ENCODE measurements at regions not wholly inside any gene's neighbourhood (a gene's known extent, or its start where the extent isn't known, plus 50 kb on each side); places are given as distances from the start of the nearest gene placed in this dataset.
A peak's percentile ranks its signal among the peaks of the same experiment; 100 is the strongest.

DNA sequence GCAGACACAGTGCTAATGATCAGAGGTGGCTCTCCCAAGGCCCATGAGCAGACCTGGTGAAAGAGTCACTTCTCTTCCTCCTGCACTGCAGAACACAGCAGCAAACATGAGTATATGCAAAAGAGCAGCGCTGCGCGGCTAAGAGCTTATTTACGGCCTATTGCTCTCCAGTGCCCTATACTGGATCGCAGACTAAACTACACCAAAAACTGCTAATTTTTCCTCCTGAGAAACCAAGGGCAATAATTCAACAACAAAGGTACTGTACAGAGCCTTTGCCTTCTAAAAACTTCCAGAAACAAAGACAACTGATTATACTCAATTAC, 702.5 kb downstream of the ARAP2 start:
- DNase-seq (ENCODE audit: low read depth in 1 of 2, low spot score in 1 of 2): no peak
- no peak overlapping the region for H3K27ac ChIP-seq
- no peaks in the 10 kb centered on the region for H3K9me3 ChIP-seq (ENCODE audit: low read depth)
- H3K36me3 ChIP-seq: no peaks in the 10 kb centered on the region
- no peaks in the 10 kb centered on the region for H3K4me1 ChIP-seq (ENCODE audit: low read depth)
- H3K27me3 ChIP-seq: no peaks in the 10 kb centered on the region
- no peak overlapping the region for H3K4me3 ChIP-seq
- TF ChIP-seq, protein P1, sequence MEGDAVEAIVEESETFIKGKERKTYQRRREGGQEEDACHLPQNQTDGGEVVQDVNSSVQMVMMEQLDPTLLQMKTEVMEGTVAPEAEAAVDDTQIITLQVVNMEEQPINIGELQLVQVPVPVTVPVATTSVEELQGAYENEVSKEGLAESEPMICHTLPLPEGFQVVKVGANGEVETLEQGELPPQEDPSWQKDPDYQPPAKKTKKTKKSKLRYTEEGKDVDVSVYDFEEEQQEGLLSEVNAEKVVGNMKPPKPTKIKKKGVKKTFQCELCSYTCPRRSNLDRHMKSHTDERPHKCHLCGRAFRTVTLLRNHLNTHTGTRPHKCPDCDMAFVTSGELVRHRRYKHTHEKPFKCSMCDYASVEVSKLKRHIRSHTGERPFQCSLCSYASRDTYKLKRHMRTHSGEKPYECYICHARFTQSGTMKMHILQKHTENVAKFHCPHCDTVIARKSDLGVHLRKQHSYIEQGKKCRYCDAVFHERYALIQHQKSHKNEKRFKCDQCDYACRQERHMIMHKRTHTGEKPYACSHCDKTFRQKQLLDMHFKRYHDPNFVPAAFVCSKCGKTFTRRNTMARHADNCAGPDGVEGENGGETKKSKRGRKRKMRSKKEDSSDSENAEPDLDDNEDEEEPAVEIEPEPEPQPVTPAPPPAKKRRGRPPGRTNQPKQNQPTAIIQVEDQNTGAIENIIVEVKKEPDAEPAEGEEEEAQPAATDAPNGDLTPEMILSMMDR (IDR thresholded peaks at IDR 0.05; ENCODE audit: low read depth, low read length): no peak

DNA sequence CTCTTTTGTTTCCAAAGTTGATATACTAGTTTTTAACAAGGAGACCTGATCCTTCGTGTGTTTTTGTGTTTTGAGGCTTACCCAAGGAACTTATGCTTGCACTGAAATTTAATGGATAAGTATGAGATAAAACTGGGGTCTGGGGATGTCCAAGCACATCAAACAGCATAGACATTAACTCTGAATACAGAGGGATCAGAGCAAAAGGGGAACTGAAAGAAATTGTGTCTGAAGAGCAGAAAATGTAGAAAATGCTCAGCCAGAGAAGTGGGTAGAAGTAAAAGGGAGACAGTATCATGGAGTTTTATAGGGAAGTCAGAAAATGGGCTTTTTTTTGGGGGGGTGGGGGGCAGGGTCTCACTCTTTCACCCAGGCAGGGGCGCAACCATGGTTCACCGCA, 695.4 kb downstream of the ARAP2 start:
- H3K4me1 ChIP-seq (ENCODE audit: low read depth): no peaks in the 10 kb centered on the region
- no peaks in the 10 kb centered on the region for H3K27me3 ChIP-seq
- DNase-seq (ENCODE audit: low read depth in 1 of 2, low spot score in 1 of 2): no peak
- H3K4me3 ChIP-seq: no peak overlapping the region
- H3K27ac ChIP-seq: no peak overlapping the region
- H3K36me3 ChIP-seq: no peaks in the 10 kb centered on the region
- no peaks in the 10 kb centered on the region for H3K9me3 ChIP-seq (ENCODE audit: low read depth)
- TF ChIP-seq, protein P1 (IDR thresholded peaks at IDR 0.05; ENCODE audit: low read depth, low read length): no peak

DNA sequence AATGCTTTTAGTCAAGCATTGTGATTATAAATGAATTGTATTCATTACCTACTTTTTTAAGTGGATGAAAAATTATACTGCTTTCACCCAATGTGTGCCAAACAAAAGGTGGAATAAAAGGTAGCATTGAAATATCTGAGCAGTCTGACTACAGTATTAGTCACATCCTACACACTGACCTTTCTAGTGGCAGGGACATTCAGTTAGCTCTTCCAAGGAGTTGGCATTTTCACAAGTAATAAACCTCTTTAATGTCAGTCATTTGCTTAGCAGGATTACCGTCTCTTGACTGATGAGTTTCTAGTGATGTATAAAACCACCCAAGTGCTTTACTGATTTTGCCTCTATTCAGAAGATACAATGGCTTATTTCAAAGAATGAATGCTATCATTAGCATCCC, 687.9 kb downstream of the ARAP2 start:
- no peaks in the 10 kb centered on the region for H3K36me3 ChIP-seq
- no peaks in the 10 kb centered on the region for H3K9me3 ChIP-seq (ENCODE audit: low read depth)
- TF ChIP-seq, protein P1 (IDR thresholded peaks at IDR 0.05; ENCODE audit: low read depth, low read length): no peak
- DNase-seq (ENCODE audit: low read depth in 1 of 2, low spot score in 1 of 2): no peak
- H3K27me3 ChIP-seq: no peaks in the 10 kb centered on the region
- H3K4me3 ChIP-seq: no peak overlapping the region
- H3K27ac ChIP-seq: no peak overlapping the region
- no peaks in the 10 kb centered on the region for H3K4me1 ChIP-seq (ENCODE audit: low read depth)

GRCh38 chr4:35559559-35560365, 684.6 kb downstream of the ARAP2 start:
- H3K27ac ChIP-seq: no peak overlapping the region
- peaks cover 9% of the 10 kb centered on the region for H3K4me1 ChIP-seq (ENCODE audit: low read depth)
- H3K36me3 ChIP-seq: no peaks in the 10 kb centered on the region
- no peak for DNase-seq (ENCODE audit: low read depth in 1 of 2, low spot score in 1 of 2)
- H3K4me3 ChIP-seq: no peak overlapping the region
- TF ChIP-seq, protein P1 (IDR thresholded peaks at IDR 0.05; ENCODE audit: low read depth, low read length): no peak
- H3K27me3 ChIP-seq: no peaks in the 10 kb centered on the region
- no peaks in the 10 kb centered on the region for H3K9me3 ChIP-seq (ENCODE audit: low read depth)

DNA sequence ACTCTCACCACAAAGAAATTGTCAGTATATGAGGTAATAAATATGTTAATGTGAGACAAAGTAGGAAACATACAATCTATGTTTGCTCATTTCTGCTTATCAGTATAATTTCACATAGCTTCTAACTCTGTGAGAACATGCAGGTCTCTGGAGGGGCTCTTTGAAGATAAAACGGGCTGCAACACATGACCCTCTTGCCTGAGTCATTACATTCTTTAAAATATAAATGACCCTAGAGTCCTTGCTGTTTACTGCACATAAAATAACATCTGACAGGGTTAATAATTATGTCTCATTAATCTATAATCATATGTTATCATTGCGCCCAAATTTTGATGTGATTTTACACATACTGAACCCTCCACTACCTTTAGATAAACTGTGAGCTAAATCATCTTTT, 681.5 kb downstream of the ARAP2 start:
- H3K9me3 ChIP-seq (ENCODE audit: low read depth): no peaks in the 10 kb centered on the region
- TF ChIP-seq, protein P1 (IDR thresholded peaks at IDR 0.05; ENCODE audit: low read depth, low read length): no peak
- H3K4me3 ChIP-seq: no peak overlapping the region
- H3K36me3 ChIP-seq: no peaks in the 10 kb centered on the region
- H3K27ac ChIP-seq: peak overlapping the region; percentile 68
- no peaks in the 10 kb centered on the region for H3K27me3 ChIP-seq
- peak in 1 of 2 donors; percentile 61 for DNase-seq (ENCODE audit: low read depth in 1 of 2, low spot score in 1 of 2)
- H3K4me1 ChIP-seq (ENCODE audit: low read depth): peaks cover 9% of the 10 kb centered on the region
